Central memory CD8-positive, alpha-beta T cell (primary cell): ENCODE measurements at regions not wholly inside any gene's neighbourhood (a gene's known extent, or its start where the extent isn't known, plus 50 kb on each side); places are given as distances from the start of the nearest gene placed in this dataset.

ENCODE experiments used
- ATAC-seq: fragments of 150-1000 bp; cut with Tn5 transposase; replicated peaks from 2 replicates; pipeline ENCODE4 v1.10.0; 2022; ENCODE audit warnings: mild to moderate bottlenecking, moderate FRiP score, moderate number of reproducible peaks; ENCODE audit not compliant: poor library complexity, severe bottlenecking; ENCODE audit errors: extremely low read depth
- DNase-seq, 2 donors: peaks; one replicate each; pipeline ENCODE4 v3.0.0; 2021; ENCODE audit warnings: low spot score in 2 of 2
- H3K27ac Mint-ChIP-seq: one replicate; pipeline ENCODE4 v1.8.0; 2022; ENCODE audit warnings: low read depth, mild to moderate bottlenecking, moderate library complexity, mixed read lengths
- H3K27me3 Mint-ChIP-seq: one replicate; pipeline ENCODE4 v1.8.0; 2022; ENCODE audit warnings: mixed read lengths
- H3K36me3 Mint-ChIP-seq: one replicate; pipeline ENCODE4 v1.8.0; 2022; ENCODE audit warnings: mild to moderate bottlenecking, moderate library complexity, mixed read lengths; ENCODE audit not compliant: insufficient read depth
- H3K4me1 Mint-ChIP-seq: one replicate; pipeline ENCODE4 v1.8.0; 2022; ENCODE audit warnings: mixed read lengths
- H3K4me3 Mint-ChIP-seq: one replicate; pipeline ENCODE4 v1.8.0; 2022; ENCODE audit warnings: mild to moderate bottlenecking, moderate library complexity, mixed read lengths
- H3K9me3 Mint-ChIP-seq: one replicate; pipeline ENCODE4 v1.8.0; 2022; ENCODE audit warnings: mixed read lengths

DNA sequence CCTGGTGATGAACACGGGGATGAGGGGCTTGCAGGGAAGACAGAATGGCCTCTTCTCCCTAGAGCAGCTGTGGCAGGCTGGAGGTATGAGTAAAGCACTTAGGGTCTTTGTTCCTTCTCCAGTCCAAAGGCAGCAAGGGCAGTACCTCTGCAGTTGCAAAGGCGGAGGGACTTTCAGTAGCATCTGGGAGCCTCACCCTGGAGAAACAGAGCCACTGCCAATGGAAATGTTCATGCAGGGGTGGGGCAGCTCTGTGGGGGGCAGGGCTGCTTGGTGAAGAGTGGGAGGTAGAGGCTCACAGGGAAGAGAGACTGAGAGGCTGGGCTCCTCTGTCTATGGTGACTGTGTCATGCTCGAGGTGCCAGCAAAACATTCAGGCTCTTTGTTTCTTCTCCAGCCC lies 344.1 kb upstream of the CHAC2 start:
- no peak for DNase-seq
- Mint-ChIP-seq H3K27me3 (no peaks in the 10 kb centered on the region), H3K4me1 (no peaks in the 10 kb centered on the region), H3K4me3 (no peak overlapping the region), H3K27ac (no peak overlapping the region), H3K36me3 (no peaks in the 10 kb centered on the region), H3K9me3 (no peaks in the 10 kb centered on the region)
- no peak for ATAC-seq

DNA sequence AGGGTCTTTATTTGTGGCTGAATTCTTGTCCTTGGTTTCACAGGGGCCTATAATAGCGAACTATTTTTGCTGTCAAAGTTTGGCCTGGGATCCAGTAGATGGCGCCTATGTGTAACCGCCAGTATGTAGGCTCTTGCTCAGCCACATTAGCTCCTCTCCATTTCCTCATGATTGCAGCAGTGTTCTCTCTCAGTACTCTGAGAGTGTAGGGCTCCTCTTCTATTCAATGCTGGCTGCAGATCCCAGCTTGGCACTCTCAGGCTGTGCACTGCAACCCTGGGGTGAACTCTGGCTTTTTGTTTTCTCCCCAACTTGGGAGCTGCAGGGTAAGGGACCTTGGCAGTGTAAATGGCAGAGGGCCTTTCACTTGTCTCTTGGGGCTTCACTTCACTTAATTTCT lies 344.6 kb upstream of the CHAC2 start:
- DNase-seq (no peak), ATAC-seq (no peak)
- Mint-ChIP-seq H3K27me3 (no peaks in the 10 kb centered on the region), H3K4me1 (no peaks in the 10 kb centered on the region), H3K9me3 (no peaks in the 10 kb centered on the region), H3K27ac (no peak overlapping the region), H3K4me3 (no peak overlapping the region), H3K36me3 (no peaks in the 10 kb centered on the region)

DNA sequence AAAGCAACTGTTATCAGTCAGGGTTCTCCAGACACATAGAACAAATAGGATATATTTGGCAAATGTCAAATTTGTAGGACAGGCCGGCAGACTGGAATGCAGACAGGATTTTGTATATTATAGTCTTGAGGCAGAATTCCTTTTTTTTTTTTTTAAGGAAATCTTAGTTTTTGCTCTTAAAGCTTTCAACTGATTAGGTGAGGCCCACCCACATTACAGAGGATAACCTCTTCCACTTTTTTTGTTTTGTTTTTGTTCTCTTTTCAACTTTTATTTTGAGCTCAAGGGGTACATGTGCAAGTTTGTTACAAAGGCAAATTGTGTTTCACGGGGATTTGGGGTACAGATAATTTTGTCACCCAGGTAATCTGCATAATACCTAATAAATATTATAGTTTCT lies 350.2 kb upstream of the CHAC2 start:
- ATAC-seq = no peak
- no peak overlapping the region for H3K4me3 Mint-ChIP-seq
- H3K27ac Mint-ChIP-seq = no peak overlapping the region
- H3K9me3 Mint-ChIP-seq = no peaks in the 10 kb centered on the region
- H3K27me3 Mint-ChIP-seq = no peaks in the 10 kb centered on the region
- H3K4me1 Mint-ChIP-seq = no peaks in the 10 kb centered on the region
- DNase-seq = no peak
- no peaks in the 10 kb centered on the region for H3K36me3 Mint-ChIP-seq

DNA sequence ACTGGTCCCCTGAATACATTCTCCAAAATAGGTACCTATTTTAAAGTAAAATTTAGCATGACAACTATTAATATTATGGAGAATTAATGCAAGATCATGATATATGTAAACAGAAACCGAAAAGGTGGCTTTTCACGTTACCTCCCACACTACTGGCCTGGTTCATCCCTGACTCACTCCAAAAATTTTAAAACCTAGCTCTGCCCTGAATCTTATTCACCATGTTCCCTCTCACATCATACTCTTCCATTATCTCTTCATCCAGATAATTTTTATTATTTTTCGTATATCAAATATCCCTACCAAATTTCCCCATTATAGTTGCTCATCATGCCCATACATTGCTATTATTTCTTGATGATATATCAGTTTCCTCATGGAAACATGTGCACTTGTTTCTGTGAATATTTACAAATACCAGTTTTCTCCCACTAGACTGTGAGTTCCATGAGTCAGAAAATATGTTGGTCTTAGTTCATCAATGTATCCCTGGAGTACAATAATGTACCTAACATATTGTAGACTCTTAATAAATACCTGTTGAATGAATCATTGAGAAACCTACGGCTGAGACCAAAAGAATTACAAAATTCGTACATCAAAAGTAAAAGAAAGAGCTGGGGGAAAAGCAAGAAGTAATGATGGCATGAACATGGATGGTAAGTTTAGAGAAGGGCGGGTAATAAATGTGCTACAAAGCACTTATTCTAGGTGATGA lies 360.1 kb upstream of the CHAC2 start:
- no peak for ATAC-seq
- H3K27me3 Mint-ChIP-seq = no peaks in the 10 kb centered on the region
- no peaks in the 10 kb centered on the region for H3K4me1 Mint-ChIP-seq
- no peak for DNase-seq
- H3K4me3 Mint-ChIP-seq = no peak overlapping the region
- H3K36me3 Mint-ChIP-seq = no peaks in the 10 kb centered on the region
- H3K27ac Mint-ChIP-seq = no peak overlapping the region
- H3K9me3 Mint-ChIP-seq = peaks cover 16% of the 10 kb centered on the region

DNA sequence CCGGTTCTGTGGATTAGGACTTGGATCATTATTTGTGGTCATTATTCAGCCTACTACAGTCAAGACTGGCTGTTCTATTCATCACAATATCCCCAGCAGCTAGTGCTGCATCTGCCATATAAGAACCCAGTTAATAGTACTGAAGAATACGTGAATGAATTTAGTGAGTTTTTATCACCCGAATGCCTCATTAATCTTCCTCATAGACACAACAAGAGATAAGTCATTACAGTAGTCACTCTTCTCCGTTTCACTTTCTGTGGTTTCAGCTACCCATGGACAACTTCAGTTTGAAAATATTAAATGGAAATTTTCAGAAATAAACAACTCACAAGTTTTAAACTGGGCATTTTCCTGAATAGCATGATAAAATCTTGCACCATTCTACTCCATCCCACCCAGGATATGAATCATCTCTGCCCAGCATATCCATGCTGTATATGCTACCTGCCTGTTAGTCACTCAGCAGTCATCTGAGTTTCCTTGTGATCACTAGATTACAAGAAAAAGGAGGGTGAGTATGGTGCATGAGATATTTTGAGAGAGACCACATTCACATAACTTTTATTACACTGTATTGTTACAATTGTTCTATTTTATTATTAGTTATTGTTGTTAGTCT lies 363.7 kb upstream of the CHAC2 start:
- Mint-ChIP-seq H3K4me1 (no peaks in the 10 kb centered on the region), H3K9me3 (peaks cover 6% of the 10 kb centered on the region), H3K27me3 (no peaks in the 10 kb centered on the region), H3K27ac (no peak overlapping the region), H3K4me3 (no peak overlapping the region), H3K36me3 (no peaks in the 10 kb centered on the region)
- DNase-seq = no peak
- no peak for ATAC-seq

DNA sequence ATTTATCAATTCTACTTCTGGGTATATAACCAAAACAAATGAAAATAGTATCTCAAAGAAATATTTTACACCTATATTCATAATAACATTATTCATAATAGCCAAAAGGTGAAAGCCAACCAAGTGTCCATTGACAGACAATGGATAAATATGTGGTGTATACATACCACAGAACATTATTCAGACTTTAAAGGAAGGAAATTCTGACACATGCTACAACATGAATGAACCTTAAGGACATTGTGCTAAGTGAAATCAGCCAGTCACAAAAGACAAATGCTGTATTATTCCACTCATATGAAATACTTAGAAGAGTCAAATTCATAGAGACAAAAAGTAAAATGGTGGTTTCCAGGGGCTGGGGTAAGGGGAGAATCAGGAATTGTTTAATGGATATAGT lies 370.5 kb upstream of the CHAC2 start:
- DNase-seq (no peak), ATAC-seq (no peak)
- Mint-ChIP-seq H3K27me3 (no peaks in the 10 kb centered on the region), H3K4me1 (no peaks in the 10 kb centered on the region), H3K27ac (no peak overlapping the region), H3K4me3 (no peak overlapping the region), H3K36me3 (no peaks in the 10 kb centered on the region), H3K9me3 (no peaks in the 10 kb centered on the region)

DNA sequence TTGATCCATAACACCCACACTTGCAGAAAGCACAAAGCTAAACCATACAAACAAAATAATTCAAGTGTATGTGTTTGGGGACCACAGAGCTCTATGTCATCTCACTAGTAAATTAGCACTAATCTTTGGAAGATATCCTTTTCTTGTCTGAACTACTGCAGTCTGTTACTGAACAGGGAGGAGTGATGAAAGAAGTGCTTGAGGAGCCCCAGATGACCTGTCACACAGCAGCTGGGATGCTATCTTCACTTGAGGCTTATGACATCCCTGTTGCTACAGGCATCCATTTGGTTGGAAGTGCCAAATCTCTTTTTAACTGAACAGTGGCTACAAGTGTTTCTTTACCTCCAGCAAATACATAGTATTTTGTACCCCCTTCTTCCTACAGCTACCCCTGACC lies 386.3 kb upstream of the CHAC2 start:
- H3K27ac Mint-ChIP-seq = no peak overlapping the region
- ATAC-seq = no peak
- no peaks in the 10 kb centered on the region for H3K27me3 Mint-ChIP-seq
- H3K4me1 Mint-ChIP-seq = no peaks in the 10 kb centered on the region
- DNase-seq = no peak
- H3K36me3 Mint-ChIP-seq = no peaks in the 10 kb centered on the region
- H3K9me3 Mint-ChIP-seq = peaks cover 6% of the 10 kb centered on the region
- H3K4me3 Mint-ChIP-seq = no peak overlapping the region

DNA sequence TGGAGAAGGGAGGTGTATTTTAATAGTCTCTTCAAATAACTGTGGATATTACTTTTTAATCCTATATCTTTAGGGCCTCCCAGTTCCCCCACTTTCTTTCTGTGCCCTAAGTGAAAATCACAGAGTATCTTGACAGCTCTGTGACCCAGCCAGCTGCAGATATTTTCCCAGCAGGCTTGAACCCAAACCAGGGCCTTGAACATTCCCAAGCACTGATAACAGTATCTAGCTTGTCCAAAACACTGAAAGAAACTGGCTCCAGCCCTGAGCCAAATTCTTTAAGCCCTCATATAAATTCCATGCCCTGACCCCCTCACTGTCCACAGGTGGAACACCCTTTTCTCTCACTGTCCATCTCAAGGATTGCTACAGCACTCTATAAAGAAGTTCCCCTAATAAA lies 388.1 kb upstream of the CHAC2 start:
- no peaks in the 10 kb centered on the region for H3K27me3 Mint-ChIP-seq
- H3K9me3 Mint-ChIP-seq = peaks cover 6% of the 10 kb centered on the region
- ATAC-seq = no peak
- H3K4me1 Mint-ChIP-seq = no peaks in the 10 kb centered on the region
- H3K4me3 Mint-ChIP-seq = no peak overlapping the region
- DNase-seq = no peak
- H3K36me3 Mint-ChIP-seq = no peaks in the 10 kb centered on the region
- H3K27ac Mint-ChIP-seq = no peak overlapping the region

DNA sequence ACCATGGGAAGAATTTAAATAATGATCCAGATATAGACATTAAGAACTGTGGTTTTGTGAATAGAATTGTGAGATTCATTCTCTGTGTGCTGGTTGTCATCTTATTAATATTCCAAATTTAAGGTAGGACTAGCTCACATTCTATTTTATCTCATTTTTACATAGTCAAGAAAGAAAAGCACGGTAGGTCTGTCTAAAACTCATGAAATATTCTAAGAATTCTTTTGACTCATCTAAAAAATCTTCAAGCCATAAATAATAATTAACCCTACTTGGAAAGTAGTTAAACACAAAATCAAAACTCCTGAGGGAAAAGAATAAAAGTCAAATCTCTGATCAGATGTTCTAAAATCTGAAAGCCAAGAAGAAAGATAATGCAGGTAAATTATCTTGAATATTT lies 388.8 kb upstream of the CHAC2 start:
- H3K27me3 Mint-ChIP-seq = no peaks in the 10 kb centered on the region
- no peak overlapping the region for H3K4me3 Mint-ChIP-seq
- ATAC-seq = no peak
- no peaks in the 10 kb centered on the region for H3K4me1 Mint-ChIP-seq
- H3K36me3 Mint-ChIP-seq = no peaks in the 10 kb centered on the region
- peaks cover 6% of the 10 kb centered on the region for H3K9me3 Mint-ChIP-seq
- no peak for DNase-seq
- no peak overlapping the region for H3K27ac Mint-ChIP-seq

DNA sequence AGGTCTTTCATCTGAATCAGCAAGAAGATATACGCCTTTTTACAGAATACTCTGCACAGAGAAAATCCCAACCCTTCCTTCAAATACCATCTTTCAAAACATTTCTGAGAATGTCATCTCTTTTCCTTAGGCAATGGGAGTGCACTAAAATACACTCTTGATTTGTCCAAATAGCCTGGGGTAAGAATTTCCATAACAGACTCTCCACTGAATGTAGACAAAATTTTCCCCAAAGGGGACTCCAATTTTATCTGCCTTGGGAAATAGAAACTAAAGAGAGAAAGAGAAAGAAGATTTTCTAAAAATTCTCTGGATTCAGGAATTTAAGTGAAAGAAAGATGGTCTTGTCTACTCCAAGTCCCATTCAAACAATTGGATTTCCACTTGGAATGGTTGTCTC lies 394.5 kb upstream of the CHAC2 start:
- DNase-seq (no peak), ATAC-seq (no peak)
- no peaks in the 10 kb centered on the region for H3K27me3 Mint-ChIP-seq
- no peak overlapping the region for H3K4me3 Mint-ChIP-seq
- H3K27ac Mint-ChIP-seq = no peak overlapping the region
- H3K4me1 Mint-ChIP-seq = no peaks in the 10 kb centered on the region
- peaks cover 11% of the 10 kb centered on the region for H3K9me3 Mint-ChIP-seq
- H3K36me3 Mint-ChIP-seq = peaks cover 2% of the 10 kb centered on the region

DNA sequence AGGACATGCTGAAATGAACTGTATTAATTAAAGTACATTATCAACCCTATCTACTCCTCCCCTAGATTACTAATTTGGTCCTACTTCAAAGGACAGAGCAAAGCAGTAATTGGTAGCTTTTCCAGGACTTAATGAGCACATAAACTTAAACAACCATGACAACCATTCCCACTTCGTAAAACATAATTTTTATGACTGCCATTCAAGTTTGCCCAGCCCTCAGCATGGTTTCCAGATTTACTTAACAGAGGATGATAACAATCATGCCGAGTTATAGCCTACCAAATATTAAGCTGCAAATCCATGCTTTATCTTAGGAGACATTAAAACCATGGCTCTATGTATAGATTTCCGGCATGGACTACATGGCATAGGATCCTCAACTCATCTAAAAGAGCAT lies 401.1 kb upstream of the CHAC2 start:
- H3K4me3 Mint-ChIP-seq = no peak overlapping the region
- H3K9me3 Mint-ChIP-seq = no peaks in the 10 kb centered on the region
- H3K27ac Mint-ChIP-seq = no peak overlapping the region
- no peaks in the 10 kb centered on the region for H3K4me1 Mint-ChIP-seq
- H3K27me3 Mint-ChIP-seq = no peaks in the 10 kb centered on the region
- no peak for DNase-seq
- H3K36me3 Mint-ChIP-seq = peaks cover 1% of the 10 kb centered on the region
- ATAC-seq = no peak

DNA sequence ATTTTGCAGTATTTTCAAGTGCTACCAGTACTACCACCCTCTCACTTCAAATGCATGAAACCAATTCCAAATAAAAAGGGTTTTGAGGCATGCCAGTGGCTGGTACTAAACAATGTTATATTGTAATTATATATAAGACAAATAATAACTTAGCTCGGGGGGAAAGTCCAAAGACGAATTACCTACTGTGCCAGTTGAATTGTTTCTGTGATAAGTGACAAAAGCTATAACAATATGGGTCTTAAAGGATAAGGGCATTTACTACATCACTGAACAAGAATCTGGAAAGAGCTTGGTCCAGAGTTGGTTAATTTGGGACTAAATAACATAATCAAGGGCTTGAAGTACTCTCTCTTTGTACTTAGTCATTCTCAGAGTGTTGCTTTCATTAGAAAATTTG lies 404.7 kb upstream of the CHAC2 start:
- DNase-seq = no peak
- no peaks in the 10 kb centered on the region for H3K9me3 Mint-ChIP-seq
- no peaks in the 10 kb centered on the region for H3K27me3 Mint-ChIP-seq
- no peak overlapping the region for H3K4me3 Mint-ChIP-seq
- no peak for ATAC-seq
- no peaks in the 10 kb centered on the region for H3K4me1 Mint-ChIP-seq
- H3K36me3 Mint-ChIP-seq = no peaks in the 10 kb centered on the region
- H3K27ac Mint-ChIP-seq = no peak overlapping the region

DNA sequence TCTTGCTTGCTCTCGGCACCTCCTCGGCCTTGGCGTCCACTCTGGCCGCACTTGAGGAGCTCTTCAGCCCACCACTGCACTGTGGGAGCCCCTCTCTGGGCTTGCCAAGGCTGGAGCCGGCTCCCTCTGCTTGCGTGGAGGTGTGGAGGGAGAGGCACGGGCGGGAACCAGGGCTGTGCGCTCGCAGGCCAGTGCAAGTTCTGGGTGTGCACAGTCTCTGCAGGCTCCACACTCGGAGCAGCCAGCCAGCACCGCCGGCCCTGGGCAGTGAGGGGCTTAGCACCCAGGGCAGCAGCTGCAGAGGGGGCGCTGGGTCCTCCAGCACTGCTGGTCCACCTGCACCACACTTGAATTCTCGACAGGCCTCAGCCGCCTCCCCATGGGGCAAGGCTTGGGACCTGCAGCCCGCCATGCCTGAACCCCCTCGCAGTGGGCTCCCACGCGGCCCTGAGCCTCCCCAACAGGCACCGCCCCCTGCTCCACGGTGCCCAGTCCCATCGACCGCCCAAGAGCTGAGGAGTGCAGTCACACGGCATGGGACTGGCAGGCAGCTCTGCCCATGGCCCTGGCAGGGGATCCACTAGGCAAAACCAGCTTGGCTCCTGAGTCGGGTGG lies 411.2 kb upstream of the CHAC2 start:
- ATAC-seq (no peak), DNase-seq (no peak)
- Mint-ChIP-seq H3K27me3 (no peaks in the 10 kb centered on the region), H3K4me1 (no peaks in the 10 kb centered on the region), H3K27ac (no peak overlapping the region), H3K4me3 (no peak overlapping the region), H3K9me3 (no peaks in the 10 kb centered on the region), H3K36me3 (no peaks in the 10 kb centered on the region)
